22Rv1 (cell line): ENCODE measurements at regions not wholly inside any gene's neighbourhood (a gene's known extent, or its start where the extent isn't known, plus 50 kb on each side); places are given as distances from the start of the nearest gene placed in this dataset.

Source experiments
- CTCF ChIP-seq: fragments of 450-650 bp; IDR thresholded peaks from 2 replicates; pipeline ENCODE4 v1.5.1; 2017; ENCODE audit warnings: mild to moderate bottlenecking
- ZFX ChIP-seq: fragments of 450-650 bp; IDR thresholded peaks from 2 replicates; pipeline ENCODE4 v1.6.1; 2017; ENCODE audit warnings: antibody characterized with exemption, borderline replicate concordance

GRCh38 chr10:63692220-63692896, 171.2 kb downstream of the REEP3 start:
- no peak for TF ChIP-seq CTCF
- TF ChIP-seq ZFX, result no peak
